ENCODE measurements at regions not wholly inside any gene's neighbourhood (a gene's known extent, or its start where the extent isn't known, plus 50 kb on each side); places are given as distances from the start of the nearest gene placed in this dataset.

DNA sequence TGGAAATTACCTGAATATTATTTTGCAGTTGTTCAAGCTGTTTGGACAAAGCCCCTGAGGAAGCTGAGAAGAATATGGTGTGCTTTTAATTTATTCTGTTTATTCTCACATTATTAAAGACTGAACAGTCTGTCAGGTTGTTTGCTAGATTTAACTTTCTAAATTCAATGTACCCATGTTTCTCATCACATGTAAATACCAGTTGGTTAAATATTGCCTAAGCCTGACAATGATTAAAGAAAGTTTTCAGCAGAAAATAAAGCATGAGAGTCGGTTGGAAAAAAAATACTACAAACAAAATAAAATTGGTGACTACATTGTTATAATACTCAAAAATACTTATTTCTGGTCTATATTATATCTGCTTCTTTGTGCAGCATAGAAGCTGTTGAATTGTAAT lies 1974.7 kb downstream of the ARAP2 start:
- H3K4me3 ChIP-seq (ENCODE audit: extremely low read depth in 1 of 4, insufficient read depth in 2 of 4, low read depth in 3 of 4, low read length in 4 of 4) = no peak overlapping the region
- no peak overlapping the region for H2BK5ac ChIP-seq (ENCODE audit: low read depth, low read length)
- no peak overlapping the region for H4K8ac ChIP-seq (ENCODE audit: extremely low read depth, insufficient read depth, low read length)
- no peak overlapping the region for H4K5ac ChIP-seq (ENCODE audit: insufficient read length, low read depth, low read length)
- H2AFZ ChIP-seq (ENCODE audit: low read length) = no peak overlapping the region
- CTCF ChIA-PET (ENCODE audit: partially characterized antibody) = interaction anchor here (0.8 kb wide), 1 partner anchor 11 kb away, joined by 3 read pairs; no protein-coding TSS in a partner anchor
- H3K27me3 ChIP-seq (replicated peaks in 1 of 4; ENCODE audit: control insufficient read depth in 3 of 4, extremely low read depth in 1 of 4, insufficient read depth in 3 of 4, low read length in 3 of 4) = no peaks in the 10 kb centered on the region
- no peak overlapping the region for H2AK5ac ChIP-seq (ENCODE audit: low read depth, low read length)
- no peak overlapping the region for H3K14ac ChIP-seq (ENCODE audit: insufficient read length)
- whole genome bisulfite sequencing, 2 experiments (ENCODE audit: extremely low coverage in 1 of 2, insufficient coverage in 1 of 2, insufficient read length in 1 of 2, insufficient replicate concordance in 2 of 2, low coverage in 1 of 2, low lambda C conversion rate in 2 of 2, missing lambda C conversion rate in 1 of 2) = 91% methylated on average over 1 of the region's 1 CpG; no CpG with 5 or more reads in 1 of the 2 experiments
- H3K79me2 ChIP-seq (ENCODE audit: control insufficient read depth in 1 of 2, insufficient read depth in 2 of 2, low read length in 2 of 2) = no peaks in the 10 kb centered on the region
- FAIRE-seq (no peak), DNase-seq (ENCODE audit: low read depth in 1 of 2, low spot score in 2 of 2) (no peak)
- H3K4me2 ChIP-seq (ENCODE audit: insufficient read depth in 1 of 2, low read depth in 2 of 2, low read length in 2 of 2) = no peak overlapping the region
- no peak overlapping the region for H3K9ac ChIP-seq (replicated peaks in 1 of 4; ENCODE audit: extremely low read depth in 1 of 4, low read depth in 3 of 4, low read length in 3 of 4)
- H3K56ac ChIP-seq (replicated peaks; ENCODE audit: insufficient read length, low read depth, low read length) = no peak overlapping the region
- H3K23me2 ChIP-seq (ENCODE audit: low read depth, low read length) = no peaks in the 10 kb centered on the region
- H3K23ac ChIP-seq (ENCODE audit: insufficient read length) = no peak overlapping the region
- H3K27ac ChIP-seq (ENCODE audit: low read depth, low read length) = no peak overlapping the region
- no peak overlapping the region for H2BK15ac ChIP-seq (ENCODE audit: low read length)
- POLR2A ChIA-PET (ENCODE audit: partially characterized antibody) = no interaction called here
- no peaks in the 10 kb centered on the region for H3K36me3 ChIP-seq (ENCODE audit: control insufficient read depth in 2 of 4, insufficient read depth in 4 of 4, low read length in 3 of 4)
- H2BK12ac ChIP-seq (ENCODE audit: low read depth, low read length) = no peak overlapping the region
- H2BK20ac ChIP-seq (ENCODE audit: low read length) = no peak overlapping the region
- H4K20me1 ChIP-seq (replicated peaks in 1 of 2; ENCODE audit: control insufficient read depth in 1 of 2, insufficient read depth in 2 of 2, low read length in 2 of 2) = no peaks in the 10 kb centered on the region
- no peaks in the 10 kb centered on the region for H3K4me1 ChIP-seq (replicated peaks in 1 of 4; ENCODE audit: control insufficient read depth in 3 of 4, insufficient read depth in 4 of 4, low read length in 3 of 4)
- H3K4ac ChIP-seq (replicated peaks; ENCODE audit: insufficient read length, low read depth, low read length) = no peak overlapping the region
- H3K18ac ChIP-seq (ENCODE audit: extremely low read depth, low read length) = no peak overlapping the region
- no peaks in the 10 kb centered on the region for H3K9me3 ChIP-seq (ENCODE audit: insufficient read depth in 2 of 2, low read depth in 1 of 2, low read length in 1 of 2)
- no peaks in the 10 kb centered on the region for H3K79me1 ChIP-seq (ENCODE audit: low read depth, low read length)
- TF ChIP-seq FOSL1 (IDR thresholded peaks at IDR 0.05; ENCODE audit: insufficient read depth, low read depth, low read length) (no peak), NRF1 (IDR thresholded peaks at IDR 0.05; ENCODE audit: low read depth, low read length) (no peak)
- H4K91ac ChIP-seq (replicated peaks; ENCODE audit: insufficient read length, low read length) = no peak overlapping the region
- H2BK120ac ChIP-seq (replicated peaks; ENCODE audit: low read depth, low read length) = no peak overlapping the region
